ENCODE measurements at regions not wholly inside any gene's neighbourhood (a gene's known extent, or its start where the extent isn't known, plus 50 kb on each side); places are given as distances from the start of the nearest gene placed in this dataset.

DNA sequence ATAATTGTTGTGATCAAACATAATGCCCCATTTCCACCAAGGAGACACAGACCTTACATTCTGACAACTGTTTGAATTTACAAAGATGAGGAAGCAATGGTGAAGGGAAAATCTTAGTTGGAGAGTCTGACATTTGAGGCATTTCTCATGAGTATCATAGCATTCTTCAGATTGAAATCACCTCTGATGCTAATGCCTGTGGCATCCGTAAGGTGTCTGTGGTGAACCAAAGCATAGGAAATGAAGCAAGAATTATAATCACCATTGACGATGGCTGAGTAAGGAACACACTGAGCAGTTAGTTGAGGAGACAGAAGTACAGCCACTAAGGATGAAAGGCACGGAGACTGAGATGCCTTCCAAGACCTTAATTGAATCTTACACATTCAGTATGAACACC lies 575.7 kb downstream of the TRIML1 start:
- no TSS peak for BruUV-seq (replicated peaks)
- Histone ChIP-seq H3K9me2 (ENCODE audit: insufficient read depth) (no peaks in the 10 kb centered on the region), H3K79me2 (ENCODE audit: insufficient read depth, low read length) (no peaks in the 10 kb centered on the region), H3K4me2 (ENCODE audit: low read length) (no peak overlapping the region), H4K20me1 (ENCODE audit: insufficient read depth) (no peaks in the 10 kb centered on the region), H3K4me1 (ENCODE audit: control insufficient read depth in 1 of 2, insufficient read depth in 2 of 2, low read length in 2 of 2) (peaks cover 0 to 4% of the 10 kb centered on the region in 2 experiments; a peak in 1 of 4 replicates), H2AFZ (ENCODE audit: low read depth, low read length, poor library complexity, severe bottlenecking) (no peak overlapping the region), H3K36me3 (ENCODE audit: control insufficient read depth in 1 of 2, insufficient read depth in 2 of 2, low read length in 2 of 2) (no peaks in the 10 kb centered on the region), H3K27ac (ENCODE audit: low read depth, low read length) (no peak overlapping the region), H3K9ac (ENCODE audit: low read length) (no peak overlapping the region), H3K27me3 (ENCODE audit: insufficient read depth, low read length) (no peaks in the 10 kb centered on the region), H3K4me3 (replicated peaks in 1 of 2; ENCODE audit: low read depth in 1 of 2, low read length in 2 of 2) (no peak overlapping the region), H3K9me3 (ENCODE audit: control insufficient read depth in 1 of 2, insufficient read depth in 1 of 2, low read depth in 1 of 2, low read length in 2 of 2) (no peaks in the 10 kb centered on the region)
- intact Hi-C loops (cut with micrococcal nuclease): no loop called here
- TF ChIP-seq EGR1 (IDR thresholded peaks at IDR 0.05; ENCODE audit: low read depth) (no peak), TCF7L2 (IDR thresholded peaks at IDR 0.05; ENCODE audit: borderline replicate concordance, extremely low read depth, insufficient read depth, insufficient read length) (no peak), POLR2A (IDR thresholded peaks at IDR 0.05; ENCODE audit: borderline replicate concordance, extremely low read depth, insufficient read depth, insufficient read length) (no peak), ZNF274 (IDR thresholded peaks at IDR 0.05; ENCODE audit: low read depth, low read length) (no peak), SIN3A (IDR thresholded peaks at IDR 0.05; ENCODE audit: low read depth) (no peak), JUND (IDR thresholded peaks at IDR 0.05) (no peak), SP1 (IDR thresholded peaks at IDR 0.05; ENCODE audit: low read depth) (no peak), RAD21 (IDR thresholded peaks at IDR 0.05; ENCODE audit: low read depth) (no peak), FOSL1 (IDR thresholded peaks at IDR 0.05; ENCODE audit: low read depth) (no peak), CEBPB (IDR thresholded peaks at IDR 0.05; ENCODE audit: low read depth) (no peak), EZH2 (IDR thresholded peaks at IDR 0.05) (no peak), ZFX (IDR thresholded peaks at IDR 0.05) (no peak)
- TF ChIP-seq, protein P1, sequence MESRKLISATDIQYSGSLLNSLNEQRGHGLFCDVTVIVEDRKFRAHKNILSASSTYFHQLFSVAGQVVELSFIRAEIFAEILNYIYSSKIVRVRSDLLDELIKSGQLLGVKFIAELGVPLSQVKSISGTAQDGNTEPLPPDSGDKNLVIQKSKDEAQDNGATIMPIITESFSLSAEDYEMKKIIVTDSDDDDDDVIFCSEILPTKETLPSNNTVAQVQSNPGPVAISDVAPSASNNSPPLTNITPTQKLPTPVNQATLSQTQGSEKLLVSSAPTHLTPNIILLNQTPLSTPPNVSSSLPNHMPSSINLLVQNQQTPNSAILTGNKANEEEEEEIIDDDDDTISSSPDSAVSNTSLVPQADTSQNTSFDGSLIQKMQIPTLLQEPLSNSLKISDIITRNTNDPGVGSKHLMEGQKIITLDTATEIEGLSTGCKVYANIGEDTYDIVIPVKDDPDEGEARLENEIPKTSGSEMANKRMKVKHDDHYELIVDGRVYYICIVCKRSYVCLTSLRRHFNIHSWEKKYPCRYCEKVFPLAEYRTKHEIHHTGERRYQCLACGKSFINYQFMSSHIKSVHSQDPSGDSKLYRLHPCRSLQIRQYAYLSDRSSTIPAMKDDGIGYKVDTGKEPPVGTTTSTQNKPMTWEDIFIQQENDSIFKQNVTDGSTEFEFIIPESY (IDR thresholded peaks at IDR 0.05; ENCODE audit: extremely low read depth, insufficient replicate concordance, low read length): no peak
- TF ChIP-seq, protein P2, sequence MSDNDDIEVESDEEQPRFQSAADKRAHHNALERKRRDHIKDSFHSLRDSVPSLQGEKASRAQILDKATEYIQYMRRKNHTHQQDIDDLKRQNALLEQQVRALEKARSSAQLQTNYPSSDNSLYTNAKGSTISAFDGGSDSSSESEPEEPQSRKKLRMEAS (IDR thresholded peaks at IDR 0.05): no peak
- TF ChIP-seq, protein P3, sequence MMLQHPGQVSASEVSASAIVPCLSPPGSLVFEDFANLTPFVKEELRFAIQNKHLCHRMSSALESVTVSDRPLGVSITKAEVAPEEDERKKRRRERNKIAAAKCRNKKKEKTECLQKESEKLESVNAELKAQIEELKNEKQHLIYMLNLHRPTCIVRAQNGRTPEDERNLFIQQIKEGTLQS (IDR thresholded peaks at IDR 0.05): no peak
- no peak for ATAC-seq
- ChIA-PET RAD21 (ENCODE audit: low non-redundant PET in 1 of 2, low total read pairs in 2 of 2, uncharacterized antibody in 2 of 2, unreplicated experiment in 2 of 2) (no interaction called here), POLR2A (no interaction called here), CTCF (no interaction called here)
- no peak for DNase-seq (ENCODE audit: low read depth, low spot score)
